ENCODE measurements at regions not wholly inside any gene's neighbourhood (a gene's known extent, or its start where the extent isn't known, plus 50 kb on each side); places are given as distances from the start of the nearest gene placed in this dataset.

- Mint-ChIP-seq H3K27ac (ENCODE audit: unreplicated experiment) (no peak overlapping the region), H3K4me1 (ENCODE audit: low read depth, unreplicated experiment) (peaks cover 48% of the 10 kb centered on the region), H3K36me3 (ENCODE audit: insufficient read depth, unreplicated experiment) (no peaks in the 10 kb centered on the region), H3K4me3 (ENCODE audit: unreplicated experiment) (no peak overlapping the region), H3K27me3 (ENCODE audit: insufficient read depth, unreplicated experiment) (no peaks in the 10 kb centered on the region), H3K9me3 (ENCODE audit: unreplicated experiment) (no peaks in the 10 kb centered on the region)
- Histone ChIP-seq H3K9me3 (no peaks in the 10 kb centered on the region), H3K36me3 (ENCODE audit: control insufficient read depth, insufficient read depth, low read length) (no peaks in the 10 kb centered on the region), H3K27me3 (replicated peaks; ENCODE audit: control insufficient read depth, insufficient read depth, low read length) (no peaks in the 10 kb centered on the region), H3K4me1 (peaks cover 42% of the 10 kb centered on the region), H3K4me3 (ENCODE audit: low read depth, low read length) (no peak overlapping the region)
- BruUV-seq (replicated peaks) = no TSS peak
- POLR2A ChIA-PET = no interaction called here
- intact Hi-C loops (cut with micrococcal nuclease; ENCODE audit: unreplicated experiment) = loop anchor here (10.0 kb wide), 1 partner anchor 235 kb away; the partner anchor contains the start of gene LAMB3
- CTCF ChIA-PET = no interaction called here
- TF ChIP-seq CTCF (IDR thresholded peaks at IDR 0.05; ENCODE audit: insufficient read depth in 1 of 2, low read depth in 1 of 2, low read length in 1 of 2, severe bottlenecking in 1 of 2, unreplicated experiment in 1 of 2) = no peak
- no peak for DNase-seq
Observed at GRCh38 chr1:209420276-209420675, 163.2 kb upstream of the CAMK1G start.

- Mint-ChIP-seq H3K36me3 (ENCODE audit: insufficient read depth, unreplicated experiment) (no peaks in the 10 kb centered on the region), H3K27ac (ENCODE audit: unreplicated experiment) (no peak overlapping the region), H3K4me1 (ENCODE audit: low read depth, unreplicated experiment) (peaks cover 43% of the 10 kb centered on the region), H3K9me3 (ENCODE audit: unreplicated experiment) (no peaks in the 10 kb centered on the region), H3K27me3 (ENCODE audit: insufficient read depth, unreplicated experiment) (no peaks in the 10 kb centered on the region), H3K4me3 (ENCODE audit: unreplicated experiment) (no peak overlapping the region)
- DNase-seq = no peak
- ChIA-PET POLR2A (no interaction called here), CTCF (interaction anchor here (0.8 kb wide), 1 partner anchor 38 kb away, joined by 3 read pairs; no protein-coding TSS in a partner anchor)
- Histone ChIP-seq H3K4me1 (peaks cover 34% of the 10 kb centered on the region), H3K4me3 (ENCODE audit: low read depth, low read length) (no peak overlapping the region), H3K36me3 (ENCODE audit: control insufficient read depth, insufficient read depth, low read length) (no peaks in the 10 kb centered on the region), H3K27me3 (replicated peaks; ENCODE audit: control insufficient read depth, insufficient read depth, low read length) (no peaks in the 10 kb centered on the region), H3K9me3 (no peaks in the 10 kb centered on the region)
- intact Hi-C loops (cut with micrococcal nuclease; ENCODE audit: unreplicated experiment) = loop anchor here (10.0 kb wide), 1 partner anchor 234 kb away; the partner anchor contains the start of gene LAMB3
- BruUV-seq (replicated peaks) = no TSS peak
- no peak for TF ChIP-seq CTCF (IDR thresholded peaks at IDR 0.05; ENCODE audit: insufficient read depth in 1 of 2, low read depth in 1 of 2, low read length in 1 of 2, severe bottlenecking in 1 of 2, unreplicated experiment in 1 of 2)
Observed at GRCh38 chr1:209421186-209421585, 162.3 kb upstream of the CAMK1G start.

GRCh38 chr1:209421978-209422680 is 161.4 kb upstream of the CAMK1G start:
- no peak for TF ChIP-seq CTCF (IDR thresholded peaks at IDR 0.05; ENCODE audit: insufficient read depth in 1 of 2, low read depth in 1 of 2, low read length in 1 of 2, severe bottlenecking in 1 of 2, unreplicated experiment in 1 of 2)
- POLR2A ChIA-PET = no interaction called here
- Mint-ChIP-seq H3K27me3 (ENCODE audit: insufficient read depth, unreplicated experiment) (no peaks in the 10 kb centered on the region), H3K36me3 (ENCODE audit: insufficient read depth, unreplicated experiment) (no peaks in the 10 kb centered on the region), H3K4me3 (ENCODE audit: unreplicated experiment) (no peak overlapping the region), H3K4me1 (ENCODE audit: low read depth, unreplicated experiment) (peaks cover 39% of the 10 kb centered on the region), H3K9me3 (ENCODE audit: unreplicated experiment) (no peaks in the 10 kb centered on the region), H3K27ac (ENCODE audit: unreplicated experiment) (peak overlapping the region; percentile 23)
- DNase-seq = no peak
- no peak overlapping the region for H3K4me3 ChIP-seq (ENCODE audit: low read depth, low read length)
- H3K9me3 ChIP-seq = no peaks in the 10 kb centered on the region
- intact Hi-C loops (cut with micrococcal nuclease; ENCODE audit: unreplicated experiment) = loop anchor here (10.0 kb wide), 1 partner anchor 233 kb away; the partner anchor contains the start of gene LAMB3
- no peaks in the 10 kb centered on the region for H3K36me3 ChIP-seq (ENCODE audit: control insufficient read depth, insufficient read depth, low read length)
- CTCF ChIA-PET = interaction anchor here (0.5 to 0.9 kb wide), 3 partner anchors 38 to 1667 kb away, joined by 3 read pairs; no protein-coding TSS in a partner anchor
- no TSS peak for BruUV-seq (replicated peaks)
- peaks cover 25% of the 10 kb centered on the region for H3K4me1 ChIP-seq
- H3K27me3 ChIP-seq (replicated peaks; ENCODE audit: control insufficient read depth, insufficient read depth, low read length) = no peaks in the 10 kb centered on the region

Data from Caco-2 (cell line).